Femur (tissue), 1 donor: ENCODE measurements at regions not wholly inside any gene's neighbourhood (a gene's known extent, or its start where the extent isn't known, plus 50 kb on each side); places are given as distances from the start of the nearest gene placed in this dataset.

Experiments
- DNase-seq: peaks from one replicate; pipeline ENCODE4 v3.0.0-alpha.2; 2017

DNA sequence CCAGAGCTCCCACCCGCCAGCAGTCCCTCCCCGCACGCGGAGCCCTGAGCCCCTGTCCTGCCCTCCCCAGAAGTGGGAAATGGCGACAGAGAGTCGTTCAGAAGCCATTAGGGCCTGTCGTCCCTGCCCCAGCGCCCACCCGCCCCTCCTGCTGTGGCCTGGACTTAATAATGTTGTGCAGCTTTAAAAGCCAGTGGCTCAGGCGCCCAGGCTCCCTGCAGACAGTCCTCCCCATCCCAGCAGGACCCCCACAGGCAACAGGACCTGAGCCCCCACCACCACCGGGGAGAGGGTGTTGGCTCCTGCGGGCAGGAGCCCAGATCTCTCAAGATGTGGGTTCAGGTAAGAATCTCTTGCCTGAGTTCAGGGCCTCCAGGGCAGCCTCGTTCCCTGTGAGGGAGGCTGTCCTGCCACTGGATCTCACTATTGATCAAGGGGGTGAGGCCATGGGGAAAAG, 125.3 kb upstream of the RUNX3 start:
- no peak for DNase-seq

DNA sequence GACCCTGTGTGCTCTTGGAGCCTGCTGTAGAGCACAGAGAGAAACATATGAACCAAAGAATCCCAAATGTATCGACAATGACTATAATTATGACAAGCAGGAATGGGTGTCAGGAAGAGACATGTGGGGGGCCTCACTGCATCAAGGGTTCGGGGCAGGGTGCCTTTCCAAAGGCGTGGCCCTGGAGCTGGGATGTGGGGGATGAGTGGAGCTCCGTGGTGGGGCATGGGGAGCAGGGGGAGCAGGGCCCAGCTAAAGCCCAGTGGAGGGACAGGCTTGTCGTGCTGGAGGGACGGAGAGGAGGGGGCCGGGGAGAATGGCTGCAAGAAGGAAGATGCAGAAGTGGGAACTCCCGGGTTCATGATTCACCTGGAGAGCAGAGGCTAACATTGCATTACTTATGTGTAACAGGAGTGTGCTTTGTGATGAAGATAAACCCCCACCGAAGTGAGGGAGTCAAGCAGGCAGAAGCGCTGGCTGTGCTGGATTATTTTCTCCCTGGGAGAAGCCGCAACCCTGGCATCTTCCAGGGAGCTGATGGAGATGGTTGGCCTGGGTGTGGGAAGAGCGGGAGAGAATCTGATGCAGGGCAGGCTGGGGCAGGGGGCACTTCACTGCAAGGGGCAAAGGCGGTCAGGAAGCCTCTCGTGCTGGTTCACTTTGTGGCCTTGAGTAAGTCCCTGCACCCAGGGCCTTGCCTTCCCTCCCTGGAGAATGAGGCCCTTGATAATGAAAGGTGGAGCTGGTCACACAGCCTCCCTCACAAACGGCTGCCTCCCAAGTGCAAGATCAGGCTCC, 124.6 kb upstream of the RUNX3 start:
- no peak for DNase-seq

DNA sequence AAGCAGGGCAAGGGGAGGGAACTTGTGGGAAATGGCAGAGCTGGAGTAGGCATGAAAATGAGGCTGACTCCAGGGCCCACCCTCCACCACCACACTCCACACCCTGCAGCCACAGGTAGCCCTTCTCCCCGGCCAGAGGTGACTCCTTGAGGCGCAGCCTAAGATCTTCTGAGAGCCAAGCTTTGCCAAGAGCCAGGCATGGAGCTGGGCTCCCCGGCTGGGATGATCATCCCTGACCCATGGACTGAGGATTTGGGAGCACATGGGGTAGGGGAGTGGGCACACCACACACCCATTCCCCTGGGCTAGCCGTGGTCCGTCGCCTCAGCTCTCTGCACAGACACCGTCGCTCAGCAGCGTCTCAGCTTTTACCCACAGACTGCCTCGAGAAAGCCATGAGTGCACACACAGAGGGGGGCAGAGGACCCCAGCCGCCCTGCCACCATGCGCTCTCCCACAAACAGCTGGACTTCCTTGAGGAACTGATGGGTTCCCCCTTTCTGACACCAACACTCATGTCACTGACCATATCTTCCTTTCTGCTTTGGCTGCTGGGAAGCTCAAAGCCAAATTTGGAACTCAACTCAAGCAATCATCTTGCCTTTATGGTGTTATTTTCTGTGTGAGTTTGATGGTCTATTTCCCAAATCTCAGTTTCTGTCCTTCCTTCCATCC, 123.6 kb upstream of the RUNX3 start:
- DNase-seq = no peak

DNA sequence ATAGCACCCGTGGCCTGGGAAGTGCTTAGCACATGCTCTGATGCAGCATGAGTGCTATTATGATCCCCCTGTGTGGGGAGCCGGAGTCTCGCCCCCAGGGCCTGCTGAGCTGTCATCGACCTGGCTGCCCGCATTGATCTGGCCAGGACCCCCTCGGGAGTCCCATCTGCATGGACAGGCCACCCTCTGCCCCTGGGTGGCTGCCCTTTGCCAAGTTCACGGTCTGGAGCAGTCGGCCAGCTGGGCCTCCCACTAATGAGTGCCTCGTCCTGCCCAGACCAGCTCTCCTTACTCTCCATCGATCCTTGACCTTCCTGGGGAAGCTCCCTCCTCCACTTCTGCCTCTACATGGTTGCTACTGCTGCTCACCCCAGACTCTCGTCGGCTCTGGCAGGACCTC, 121.8 kb upstream of the RUNX3 start:
- no peak for DNase-seq

DNA sequence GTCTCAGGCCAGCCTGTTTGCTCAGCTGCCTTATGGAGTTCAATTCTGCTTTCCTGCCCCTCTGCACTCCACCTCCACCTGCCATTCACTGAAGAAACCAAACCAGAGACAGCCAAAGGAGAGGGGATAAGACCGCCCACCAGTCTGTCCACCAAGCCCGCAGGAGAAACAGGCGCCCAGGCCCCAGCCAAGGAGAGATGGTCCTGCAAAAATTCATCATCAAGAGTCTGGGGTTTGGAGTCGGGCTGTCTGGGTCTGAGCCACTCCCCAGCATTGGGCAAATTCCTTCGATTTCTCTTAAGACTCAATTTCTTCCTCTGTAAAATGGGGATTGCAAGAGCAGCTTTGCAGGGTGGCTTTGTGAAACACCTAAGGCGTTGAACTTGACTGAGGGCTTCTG, 121.4 kb upstream of the RUNX3 start:
- DNase-seq = no peak

DNA sequence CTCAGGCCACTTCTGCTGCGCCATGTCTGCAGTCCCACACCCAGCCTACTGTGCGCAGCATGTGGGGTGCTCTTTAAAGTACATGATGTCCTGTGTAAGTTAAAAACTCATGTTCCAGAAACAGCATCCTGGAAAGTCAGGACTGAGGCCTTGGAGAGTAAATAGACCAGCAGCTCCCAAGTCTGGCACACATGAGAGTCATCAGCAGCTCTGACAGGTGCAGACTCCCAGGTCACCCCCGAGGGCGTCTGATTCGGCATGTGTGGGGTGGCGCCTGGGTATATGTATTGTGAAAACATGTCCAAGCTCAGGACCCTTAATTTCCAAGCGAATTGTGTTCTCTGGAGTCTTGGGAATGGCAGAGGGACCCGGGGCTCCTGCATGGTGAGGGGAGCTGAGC, 120.1 kb upstream of the RUNX3 start:
- no peak for DNase-seq

DNA sequence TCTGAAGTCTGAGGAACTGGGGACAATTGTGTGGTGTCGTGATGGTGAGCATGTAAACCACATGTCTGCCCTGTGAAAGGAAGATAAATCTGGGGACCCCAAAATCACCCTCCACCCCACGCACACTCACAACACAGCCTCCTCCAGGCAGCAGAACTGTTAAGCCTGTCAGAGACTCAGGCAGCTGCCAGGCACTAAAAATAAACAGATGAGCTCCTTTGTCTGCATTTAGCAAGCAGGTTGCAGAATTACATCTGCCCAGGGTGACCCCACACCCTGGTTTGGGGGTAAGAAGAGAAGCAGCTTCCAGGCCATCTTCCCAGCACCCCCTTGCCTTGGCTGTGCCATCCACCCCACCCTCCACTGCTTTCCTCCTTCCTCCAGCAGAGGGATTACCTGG, 119.1 kb upstream of the RUNX3 start:
- DNase-seq = no peak

DNA sequence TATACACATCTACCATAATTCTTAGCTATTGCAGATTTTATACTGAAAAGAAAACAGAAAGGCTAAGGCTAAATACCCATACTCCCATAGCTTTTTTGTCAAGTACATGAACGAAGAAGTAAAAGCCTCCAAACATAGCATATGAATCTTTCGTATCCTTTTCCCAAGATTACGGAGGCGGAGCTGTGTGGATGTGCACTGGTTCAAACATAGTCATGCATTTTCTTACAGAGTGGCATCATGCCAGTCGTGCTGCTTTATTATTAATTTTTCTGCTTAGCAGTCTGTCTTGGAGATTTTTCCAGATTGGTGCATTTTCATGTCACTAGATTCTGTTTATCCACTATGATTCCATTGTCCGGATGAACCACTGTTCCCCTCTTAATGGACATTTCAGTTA, 118.7 kb upstream of the RUNX3 start:
- DNase-seq = no peak

DNA sequence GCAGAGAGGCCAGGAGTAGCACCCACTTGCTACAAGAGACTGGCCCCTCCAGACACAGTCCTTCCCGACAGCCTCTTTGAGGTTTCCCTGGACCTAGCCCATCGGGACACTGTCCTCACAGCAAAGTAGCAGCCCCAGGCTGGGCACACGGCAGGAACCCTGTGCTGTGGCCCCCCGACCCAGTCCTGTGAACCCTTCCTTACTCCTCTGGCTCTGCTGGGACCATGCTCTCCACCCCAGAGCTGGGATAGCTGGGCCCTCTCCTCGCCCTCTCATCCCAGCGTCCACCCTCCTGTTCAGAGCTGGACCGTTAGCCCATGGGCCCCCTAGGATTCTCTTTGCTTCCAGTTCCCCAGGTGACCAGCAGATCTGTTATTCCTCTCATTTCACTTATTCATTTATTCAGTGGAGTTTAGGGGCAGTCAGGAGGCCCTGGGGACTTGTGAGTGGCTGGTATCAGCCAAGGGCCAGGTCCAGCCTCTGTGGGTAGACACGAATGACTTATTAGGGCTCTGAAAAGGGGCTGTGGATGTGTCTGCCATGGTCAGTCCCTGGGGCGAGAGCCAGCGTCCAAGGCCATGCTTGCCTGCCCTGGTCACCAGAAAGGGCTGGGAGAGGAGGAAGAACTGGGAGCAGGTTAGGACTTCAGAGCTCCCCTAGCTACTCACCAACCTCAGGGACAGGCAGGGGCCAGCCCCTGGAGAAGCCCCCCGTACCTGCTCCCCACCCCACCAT, 117.6 kb upstream of the RUNX3 start:
- no peak for DNase-seq

DNA sequence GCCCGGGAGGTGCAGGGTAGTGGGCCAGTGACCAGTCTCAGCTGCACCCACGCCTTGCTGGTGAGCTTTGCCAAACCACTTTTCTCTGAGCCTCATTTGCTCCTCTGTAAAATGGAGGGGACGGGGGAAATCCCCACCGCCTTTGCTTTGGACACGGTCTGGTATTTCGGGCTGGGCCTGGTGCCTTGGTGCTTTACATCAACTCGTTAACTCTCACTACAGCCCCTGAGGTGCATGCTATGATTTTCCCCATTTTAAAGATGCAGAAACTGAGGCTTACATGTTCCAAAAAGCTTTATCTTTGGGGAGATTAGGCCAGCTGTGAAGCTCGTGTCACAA, 116.1 kb upstream of the RUNX3 start:
- no peak for DNase-seq

DNA sequence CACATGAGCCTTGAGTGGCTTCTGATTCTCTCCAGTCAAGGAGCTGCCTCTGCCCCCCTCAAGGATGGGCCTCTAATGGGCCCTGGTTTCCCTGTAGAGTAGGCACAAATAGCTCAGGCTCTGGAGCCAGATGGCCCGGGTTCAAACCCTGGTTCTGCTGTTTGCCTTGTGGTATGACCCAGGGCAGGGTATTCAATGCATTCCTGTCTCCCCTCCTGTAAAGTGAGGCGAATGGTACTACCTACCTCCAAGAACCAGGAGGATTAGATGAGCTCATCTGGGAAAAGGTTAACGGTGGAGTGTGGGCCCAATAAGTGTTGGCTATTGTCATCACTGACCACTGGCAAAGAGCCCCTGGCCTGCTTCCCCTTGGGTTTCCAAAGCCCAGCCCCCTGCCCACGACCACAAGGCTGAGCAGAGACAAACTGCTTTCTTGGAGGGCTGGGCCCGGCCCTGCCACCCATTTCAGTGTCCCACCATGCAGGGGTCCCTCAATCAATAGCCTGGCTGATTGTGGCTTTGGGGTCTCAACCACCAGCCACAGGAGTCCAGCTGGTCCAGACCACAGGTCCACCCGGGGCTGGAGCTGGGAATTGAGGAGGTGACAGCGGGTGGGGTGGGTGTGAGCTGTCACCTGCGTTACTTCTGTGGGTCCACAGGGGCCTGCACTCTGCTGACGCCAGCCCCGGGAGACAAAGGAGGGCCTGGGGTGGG, 115.6 kb upstream of the RUNX3 start:
- DNase-seq = no peak

DNA sequence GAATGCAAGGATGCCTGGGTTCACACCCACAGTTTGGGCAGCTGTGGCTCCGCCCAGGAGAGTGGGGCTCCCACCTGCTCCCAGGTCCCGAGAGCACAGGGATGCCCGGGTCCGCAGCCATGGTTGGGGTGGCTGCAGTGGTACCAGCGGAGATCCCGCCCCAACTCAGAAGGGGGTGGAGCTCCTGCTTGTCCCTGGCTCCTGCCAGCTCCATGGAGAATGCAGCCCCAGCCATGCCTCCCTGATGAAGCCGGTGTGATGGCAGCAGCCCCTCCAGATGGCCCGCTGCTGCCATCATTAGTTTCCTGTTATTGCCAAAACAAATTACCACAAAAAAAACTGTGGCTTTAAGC, 113.1 kb upstream of the RUNX3 start:
- DNase-seq = no peak

DNA sequence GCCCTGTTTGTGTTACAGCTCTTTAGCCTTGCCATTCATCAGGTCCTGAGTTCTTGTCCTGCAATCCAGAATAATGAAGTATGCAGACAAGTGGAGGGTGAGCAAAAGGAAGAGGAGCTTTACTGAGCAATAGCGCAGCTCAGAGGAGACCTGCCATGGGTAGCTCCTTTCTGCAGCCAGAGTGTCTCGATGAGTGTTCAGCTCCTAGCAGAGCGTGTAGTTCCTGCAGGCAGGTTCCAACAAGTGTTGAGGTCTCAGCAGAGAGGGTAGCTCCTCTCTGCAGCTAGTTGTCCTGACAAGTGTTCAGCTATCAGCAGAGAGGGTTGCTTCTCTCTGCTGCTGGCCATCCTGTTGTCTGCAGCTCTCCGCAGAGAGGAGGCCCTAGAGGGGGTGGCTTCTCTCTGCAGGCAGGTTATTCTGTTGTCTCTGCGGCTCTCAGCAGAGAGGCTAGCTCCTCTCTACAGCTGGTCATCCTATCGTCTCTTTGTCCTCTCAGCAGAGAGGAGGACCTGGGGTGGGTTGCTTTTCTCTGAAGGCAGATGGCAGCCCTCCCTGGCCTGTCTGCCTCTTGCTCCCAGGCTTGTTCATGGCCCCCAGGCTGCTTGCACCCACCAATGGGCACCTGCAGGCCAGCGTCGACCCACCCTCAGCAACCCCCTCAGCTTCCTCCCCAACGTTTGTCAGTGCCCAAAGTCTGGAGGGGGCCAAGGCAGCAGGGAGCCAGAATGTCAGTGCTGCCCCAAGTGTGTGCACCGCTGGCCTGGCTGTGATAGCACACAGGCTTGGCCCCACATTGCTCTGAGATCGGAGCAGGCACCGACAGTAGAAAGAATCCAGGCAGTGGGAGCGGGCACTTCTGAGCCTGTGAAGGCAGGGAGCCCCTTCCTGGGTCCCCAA, 112.5 kb upstream of the RUNX3 start:
- DNase-seq = no peak

DNA sequence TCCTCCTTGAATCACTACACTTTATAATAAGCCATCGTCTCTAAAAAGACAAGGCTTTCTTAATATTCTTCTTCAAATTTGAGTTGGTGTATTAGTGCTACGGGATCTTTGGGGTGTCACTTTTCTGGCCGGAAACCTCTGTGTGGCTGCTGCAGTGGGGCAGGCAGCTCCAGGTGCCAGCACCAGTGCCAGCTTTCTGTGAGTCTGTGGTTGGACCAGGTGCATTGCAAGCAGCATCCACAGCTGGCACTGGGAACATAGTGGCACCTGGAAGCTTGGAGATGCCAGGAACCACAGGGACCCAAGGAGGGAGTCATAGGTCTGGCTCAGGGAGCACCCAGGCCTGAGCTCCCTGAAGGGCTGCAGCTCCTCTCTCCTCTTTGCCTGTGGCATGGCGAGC, 111.8 kb upstream of the RUNX3 start:
- no peak for DNase-seq

DNA sequence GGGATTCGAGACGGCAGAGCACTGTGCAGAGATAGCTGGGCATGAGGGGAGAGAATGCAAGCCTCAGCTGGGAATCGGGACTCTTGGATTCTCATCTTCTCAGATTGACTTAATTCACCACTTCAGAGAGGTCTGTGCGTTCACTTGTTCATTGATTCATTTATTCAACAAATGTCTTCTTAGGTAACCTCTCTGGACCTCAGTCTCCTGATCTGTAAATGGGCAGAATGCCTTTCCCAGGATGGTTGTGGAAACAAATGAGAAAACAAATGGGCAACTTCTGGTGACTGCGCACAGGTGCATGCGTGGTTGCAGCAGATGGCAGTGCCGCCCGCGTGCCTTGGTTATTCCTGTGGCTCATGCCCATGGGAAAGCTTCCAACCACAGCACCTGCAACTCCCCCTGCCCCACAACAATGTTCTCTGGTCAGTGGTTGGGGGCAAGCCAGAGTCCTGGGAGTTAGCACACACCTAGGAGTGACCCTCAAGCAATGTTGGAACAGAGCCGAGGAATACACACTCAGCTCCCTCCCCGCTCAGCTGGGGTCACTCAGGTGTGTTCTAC, 110.1 kb upstream of the RUNX3 start:
- no peak for DNase-seq

DNA sequence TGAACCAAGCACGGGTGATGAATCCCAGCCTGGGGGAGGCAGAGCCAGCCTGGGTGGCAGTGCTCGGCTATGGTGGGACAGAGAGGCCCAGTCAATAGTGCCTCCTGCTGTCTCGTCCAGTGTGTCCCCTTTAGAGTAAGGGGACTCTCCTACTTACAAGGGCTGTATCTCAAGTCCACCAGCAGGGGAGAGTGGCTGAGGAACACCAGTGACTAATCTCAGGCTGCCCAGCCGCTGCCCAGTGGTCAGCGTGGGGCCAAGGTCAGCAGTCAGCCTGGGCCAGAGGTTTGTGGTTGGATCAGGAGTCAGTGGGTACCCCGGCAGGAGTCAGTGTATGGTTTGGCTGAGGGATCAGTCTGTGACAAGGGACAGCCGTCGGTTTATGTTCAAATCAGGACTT, 109.2 kb upstream of the RUNX3 start:
- DNase-seq = no peak

DNA sequence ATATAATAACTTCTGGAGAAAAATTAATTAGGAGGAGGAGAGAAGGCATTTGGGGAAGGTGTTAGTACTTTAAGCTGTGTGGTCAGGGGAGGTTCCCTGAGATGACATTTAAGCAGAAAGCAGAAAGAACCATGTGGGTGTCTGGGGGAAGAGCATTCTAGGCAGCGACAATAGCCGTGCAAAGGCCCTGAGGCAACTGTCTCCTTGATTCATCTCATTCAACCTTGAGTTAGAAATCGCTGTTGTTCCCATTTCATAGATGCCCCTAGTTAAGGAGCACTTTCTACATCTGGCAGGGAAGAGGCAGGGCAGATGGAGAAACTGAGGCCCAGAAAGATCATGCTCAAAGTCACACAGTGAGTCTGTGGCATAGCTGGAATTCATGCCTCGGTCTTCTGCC, 108.6 kb upstream of the RUNX3 start:
- DNase-seq = no peak

DNA sequence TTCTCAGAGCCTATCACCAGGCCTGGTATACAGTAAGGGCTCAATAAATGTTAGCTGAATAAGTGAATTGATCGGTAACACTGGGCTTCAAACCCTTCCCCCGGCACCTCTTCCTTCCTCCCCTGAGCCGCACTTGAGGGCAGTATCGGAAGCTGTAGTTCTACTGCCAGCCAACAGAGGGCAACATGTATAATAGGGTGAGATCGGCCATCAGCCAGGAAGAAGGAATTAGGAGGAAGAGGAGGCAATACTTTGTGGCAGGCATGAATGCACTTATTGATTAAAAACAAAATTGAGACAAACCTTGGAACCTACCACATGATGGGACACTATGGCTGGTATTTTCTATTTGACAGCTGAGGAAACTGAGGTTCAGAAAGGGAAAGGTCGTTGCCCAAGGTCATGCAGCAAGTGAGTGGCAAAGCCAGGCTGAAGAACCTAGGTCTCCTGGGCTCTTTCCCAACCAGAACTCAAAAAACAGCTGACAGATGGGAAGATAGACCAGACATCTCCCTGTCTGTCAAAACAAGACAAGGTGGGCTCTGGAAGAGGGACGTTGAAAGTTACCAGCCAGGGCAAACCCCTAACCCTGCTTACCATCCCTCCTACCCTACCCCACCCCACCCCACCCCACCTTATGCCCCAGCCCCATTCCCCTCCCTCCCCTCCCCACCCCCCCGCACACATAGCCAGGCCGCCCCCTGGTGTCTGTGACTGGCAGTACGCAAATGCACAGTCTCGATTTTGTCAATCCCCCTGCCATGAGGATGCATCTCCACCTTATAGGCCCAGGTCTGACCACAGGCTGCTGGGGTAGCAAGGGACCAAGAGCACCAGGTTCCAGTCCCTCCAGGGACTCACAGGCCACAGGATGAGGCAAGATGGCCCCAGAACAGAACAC, 107.3 kb upstream of the RUNX3 start:
- no peak for DNase-seq

DNA sequence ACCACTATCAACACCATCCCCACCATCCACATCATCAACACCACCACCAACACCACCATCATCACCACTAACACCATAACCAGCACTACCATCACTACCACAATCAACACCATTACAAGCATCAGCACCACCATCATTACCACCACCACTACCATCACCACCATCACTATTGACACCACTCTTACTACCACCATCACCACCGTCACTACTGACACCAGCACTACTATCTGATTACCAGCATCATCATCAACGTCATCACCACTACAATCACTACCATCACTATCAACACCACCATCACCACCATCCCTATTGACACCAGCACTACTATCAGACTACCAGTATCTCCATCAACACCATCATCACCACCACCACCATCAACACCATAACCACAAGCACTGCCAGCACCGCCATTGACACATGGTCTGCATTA, 106.1 kb upstream of the RUNX3 start:
- DNase-seq = no peak

DNA sequence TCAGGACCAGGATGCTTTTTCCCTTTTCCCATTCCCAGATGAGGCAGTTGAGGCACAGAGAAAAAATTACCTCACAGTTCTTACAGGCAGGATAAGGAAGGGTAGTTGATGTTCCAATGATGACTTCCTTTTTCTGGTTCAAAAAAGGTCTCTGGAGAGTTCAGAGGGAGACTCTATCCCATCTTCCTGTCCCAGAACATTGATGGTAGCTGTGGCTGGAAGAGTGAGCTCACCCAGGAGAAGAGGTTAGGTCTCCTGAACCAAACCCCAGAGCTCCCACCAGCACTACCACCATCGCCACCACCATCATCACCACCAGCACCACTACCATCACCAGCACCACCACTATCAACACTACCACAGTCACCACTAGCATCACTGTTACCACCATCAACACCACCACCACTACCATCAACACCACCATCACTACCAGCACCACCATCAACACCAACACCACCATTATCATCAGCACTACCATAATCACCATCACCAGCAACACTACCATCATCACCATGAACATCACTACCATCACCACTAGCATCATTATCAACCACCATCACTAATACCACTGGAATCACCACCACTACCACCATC, 105.5 kb upstream of the RUNX3 start:
- no peak for DNase-seq
